GM12865 (cell line): ENCODE measurements at regions not wholly inside any gene's neighbourhood (a gene's known extent, or its start where the extent isn't known, plus 50 kb on each side); places are given as distances from the start of the nearest gene placed in this dataset.

Source experiments
- DNase-seq: peaks from one replicate; pipeline ENCODE4 v3.0.0; 2010; ENCODE audit warnings: low read depth
- H3K4me3 ChIP-seq: 2 replicates; pipeline ENCODE4 v1.5.1; 2011; ENCODE audit warnings: mild to moderate bottlenecking, low read depth, low read length, control low read depth
- CTCF ChIP-seq: IDR thresholded peaks from 2 replicates; pipeline ENCODE4 v1.5.1; 2011; ENCODE audit warnings: low read length, control low read depth, low read depth, inconsistent platforms; ENCODE audit not compliant: insufficient read depth; ENCODE audit errors: missing control alignments

- TF ChIP-seq CTCF = no peak
- H3K4me3 ChIP-seq = no peak overlapping the region
- DNase-seq = no peak
Observed at GRCh38 chr4:3689006-3689405, 77.2 kb upstream of the ADRA2C start.

GRCh38 chr4:3688018-3688998, 77.9 kb upstream of the ADRA2C start:
- TF ChIP-seq CTCF = no peak
- DNase-seq = no peak
- no peak overlapping the region for H3K4me3 ChIP-seq

GRCh38 chr4:3687538-3687937, 78.6 kb upstream of the ADRA2C start:
- no peak for DNase-seq
- no peak for TF ChIP-seq CTCF
- no peak overlapping the region for H3K4me3 ChIP-seq

- no peak for TF ChIP-seq CTCF
Observed at GRCh38 chr4:3686753-3687152, 79.4 kb upstream of the ADRA2C start.

GRCh38 chr4:3685081-3685645, 81.0 kb upstream of the ADRA2C start:
- no peak for DNase-seq
- H3K4me3 ChIP-seq = no peak overlapping the region
- no peak for TF ChIP-seq CTCF

More at GRCh38 chr4:3686753-3687152, 79.4 kb upstream of the ADRA2C start:
- DNase-seq = no peak
- H3K4me3 ChIP-seq = no peak overlapping the region

GRCh38 chr4:3684546-3684945, 81.6 kb upstream of the ADRA2C start:
- DNase-seq = no peak
- TF ChIP-seq CTCF = no peak
- no peak overlapping the region for H3K4me3 ChIP-seq
